Calu3 (cell line): ENCODE measurements at regions not wholly inside any gene's neighbourhood (a gene's known extent, or its start where the extent isn't known, plus 50 kb on each side); places are given as distances from the start of the nearest gene placed in this dataset.

Experiments used
- BruUV-seq: library from RNA; stranded (reverse); fragments of 400-500 nt; replicated peaks from 2 replicates; lab custom pipeline; 2021; lab: Mats Ljungman, UMichigan
- CTCF ChIA-PET: fragments of 300-600 bp; sonication (Branson Sonifier 250); formaldehyde crosslinking; loops from one replicate; lab custom pipeline; 2022; ENCODE audit warnings: antibody characterized with exemption; lab: Charles Lee
- DNase-seq: peaks from one replicate; pipeline ENCODE4 v3.0.0; 2022
- H3K27ac Mint-ChIP-seq: one replicate; pipeline ENCODE4 v1.8.0; 2022; ENCODE audit warnings: mixed read lengths; ENCODE audit not compliant: unreplicated experiment
- H3K27me3 Mint-ChIP-seq: one replicate; pipeline ENCODE4 v1.8.0; 2022; ENCODE audit warnings: mixed read lengths; ENCODE audit not compliant: unreplicated experiment
- H3K36me3 Mint-ChIP-seq: one replicate; pipeline ENCODE4 v1.8.0; 2022; ENCODE audit warnings: mild to moderate bottlenecking, moderate library complexity, mixed read lengths; ENCODE audit not compliant: insufficient read depth, unreplicated experiment
- H3K4me1 Mint-ChIP-seq: one replicate; pipeline ENCODE4 v1.8.0; 2022; ENCODE audit warnings: mild to moderate bottlenecking, low read depth, mixed read lengths; ENCODE audit not compliant: unreplicated experiment
- H3K4me3 Mint-ChIP-seq: one replicate; pipeline ENCODE4 v1.8.0; 2022; ENCODE audit warnings: mild to moderate bottlenecking, low read depth, moderate library complexity, mixed read lengths; ENCODE audit not compliant: unreplicated experiment
- H3K9me3 Mint-ChIP-seq: one replicate; pipeline ENCODE4 v1.8.0; 2022; ENCODE audit warnings: low read depth, mixed read lengths; ENCODE audit not compliant: unreplicated experiment
- intact Hi-C: fragments of 100-400 bp; cut with micrococcal nuclease; formaldehyde crosslinking; loops from one replicate; pipeline ENCODE4 v1.10.0; 2022; ENCODE audit not compliant: unreplicated experiment
- TF ChIP-seq, protein P1 (sequence below): fragments of 200-600 bp; IDR thresholded peaks from one replicate; pipeline ENCODE4 v1.8.0; 2022; ENCODE audit warnings: antibody characterized with exemption; ENCODE audit not compliant: unreplicated experiment

- Mint-ChIP-seq H3K9me3 (no peaks in the 10 kb centered on the region), H3K27me3 (no peaks in the 10 kb centered on the region), H3K4me1 (no peaks in the 10 kb centered on the region), H3K36me3 (no peaks in the 10 kb centered on the region), H3K4me3 (no peak overlapping the region), H3K27ac (no peak overlapping the region)
- intact Hi-C loops: no loop called here
- CTCF ChIA-PET: no interaction called here
- no peak for DNase-seq
- no TSS peak for BruUV-seq
- TF ChIP-seq, protein P1, sequence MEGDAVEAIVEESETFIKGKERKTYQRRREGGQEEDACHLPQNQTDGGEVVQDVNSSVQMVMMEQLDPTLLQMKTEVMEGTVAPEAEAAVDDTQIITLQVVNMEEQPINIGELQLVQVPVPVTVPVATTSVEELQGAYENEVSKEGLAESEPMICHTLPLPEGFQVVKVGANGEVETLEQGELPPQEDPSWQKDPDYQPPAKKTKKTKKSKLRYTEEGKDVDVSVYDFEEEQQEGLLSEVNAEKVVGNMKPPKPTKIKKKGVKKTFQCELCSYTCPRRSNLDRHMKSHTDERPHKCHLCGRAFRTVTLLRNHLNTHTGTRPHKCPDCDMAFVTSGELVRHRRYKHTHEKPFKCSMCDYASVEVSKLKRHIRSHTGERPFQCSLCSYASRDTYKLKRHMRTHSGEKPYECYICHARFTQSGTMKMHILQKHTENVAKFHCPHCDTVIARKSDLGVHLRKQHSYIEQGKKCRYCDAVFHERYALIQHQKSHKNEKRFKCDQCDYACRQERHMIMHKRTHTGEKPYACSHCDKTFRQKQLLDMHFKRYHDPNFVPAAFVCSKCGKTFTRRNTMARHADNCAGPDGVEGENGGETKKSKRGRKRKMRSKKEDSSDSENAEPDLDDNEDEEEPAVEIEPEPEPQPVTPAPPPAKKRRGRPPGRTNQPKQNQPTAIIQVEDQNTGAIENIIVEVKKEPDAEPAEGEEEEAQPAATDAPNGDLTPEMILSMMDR: no peak
Observed at GRCh38 chr11:26248661-26249060, 83.3 kb upstream of the ANO3 start.

- intact Hi-C loops: no loop called here
- Mint-ChIP-seq H3K4me1 (peaks cover 8% of the 10 kb centered on the region), H3K36me3 (no peaks in the 10 kb centered on the region), H3K27me3 (no peaks in the 10 kb centered on the region), H3K9me3 (no peaks in the 10 kb centered on the region), H3K4me3 (no peak overlapping the region), H3K27ac (no peak overlapping the region)
- TF ChIP-seq, protein P1: no peak
- no TSS peak for BruUV-seq
- DNase-seq: no peak
- CTCF ChIA-PET: no interaction called here
Observed at GRCh38 chr11:26254378-26254777, 77.6 kb upstream of the ANO3 start.

DNA sequence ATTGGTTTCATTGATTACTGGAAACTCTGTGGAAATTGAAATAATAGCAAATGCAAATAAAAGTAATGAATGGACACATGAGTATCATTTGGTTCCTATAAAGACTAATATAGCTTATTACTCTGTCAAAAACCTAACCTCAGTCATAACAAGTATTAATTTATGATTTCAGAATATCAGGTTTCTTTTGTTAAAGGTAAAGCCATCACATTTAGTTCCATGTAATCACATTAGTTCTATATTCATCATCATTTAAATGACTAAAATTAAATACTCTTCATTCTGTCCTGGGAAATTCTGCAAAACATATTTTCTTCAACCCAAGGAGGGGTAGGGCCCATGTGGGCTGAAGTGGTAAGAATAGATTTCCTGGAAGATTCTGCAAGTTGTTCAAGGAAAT lies 68.2 kb upstream of the ANO3 start:
- no peak for DNase-seq
- Mint-ChIP-seq H3K36me3 (no peaks in the 10 kb centered on the region), H3K27me3 (no peaks in the 10 kb centered on the region), H3K4me3 (no peak overlapping the region), H3K27ac (no peak overlapping the region), H3K9me3 (no peaks in the 10 kb centered on the region), H3K4me1 (no peaks in the 10 kb centered on the region)
- CTCF ChIA-PET: interaction anchor here (1.0 kb wide), 1 partner anchor 21 kb away, joined by 3 read pairs; no protein-coding TSS in a partner anchor
- TF ChIP-seq, protein P1: no peak
- no TSS peak for BruUV-seq
- intact Hi-C loops: no loop called here

DNA sequence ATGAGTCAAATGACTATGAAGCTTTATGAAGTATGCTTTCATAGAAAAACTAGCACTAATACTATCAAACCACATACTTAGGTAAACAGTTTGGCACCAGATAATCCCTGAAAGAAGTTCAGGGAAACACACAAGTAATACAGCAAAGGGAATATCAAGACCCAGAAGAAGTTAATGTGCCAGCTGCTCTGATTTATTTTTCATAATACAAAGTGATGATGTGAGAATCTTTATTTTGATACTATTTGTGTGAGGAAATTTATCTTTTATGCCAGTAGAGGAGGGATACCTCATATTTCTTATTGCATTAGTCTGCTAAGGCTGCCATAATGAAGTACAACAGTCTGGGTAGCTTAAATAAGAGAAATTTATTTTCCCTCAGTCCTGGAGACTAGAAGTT lies 67.7 kb upstream of the ANO3 start:
- H3K4me3 Mint-ChIP-seq: no peak overlapping the region
- H3K4me1 Mint-ChIP-seq: peaks cover 3% of the 10 kb centered on the region
- no peaks in the 10 kb centered on the region for H3K9me3 Mint-ChIP-seq
- BruUV-seq: no TSS peak
- no peaks in the 10 kb centered on the region for H3K36me3 Mint-ChIP-seq
- no peak for DNase-seq
- H3K27me3 Mint-ChIP-seq: no peaks in the 10 kb centered on the region
- CTCF ChIA-PET: interaction anchor here (1.0 kb wide), 1 partner anchor 22 kb away, joined by 3 read pairs; no protein-coding TSS in a partner anchor
- TF ChIP-seq, protein P1: no peak
- H3K27ac Mint-ChIP-seq: no peak overlapping the region
- intact Hi-C loops: no loop called here
